Ishikawa (cell line): ENCODE measurements at regions not wholly inside any gene's neighbourhood (a gene's known extent, or its start where the extent isn't known, plus 50 kb on each side); places are given as distances from the start of the nearest gene placed in this dataset.

Source experiments
- CEBPB ChIP-seq: IDR thresholded peaks from 2 replicates; pipeline ENCODE4 v1.6.1; 2012
- CREB1 ChIP-seq: IDR thresholded peaks from 2 replicates; pipeline ENCODE4 v1.6.1; 2012; ENCODE audit warnings: low read depth
- EGR1 ChIP-seq: IDR thresholded peaks from 2 replicates; pipeline ENCODE4 v1.6.1; 2012
- EP300 ChIP-seq: IDR thresholded peaks from 2 replicates; pipeline ENCODE4 v1.6.1; 2012; ENCODE audit warnings: borderline replicate concordance
- FOXM1 ChIP-seq: IDR thresholded peaks from 2 replicates; pipeline ENCODE4 v1.6.1; 2012; ENCODE audit warnings: low read depth, borderline replicate concordance
- NFIC ChIP-seq: IDR thresholded peaks from 2 replicates; pipeline ENCODE4 v1.6.1; 2012
- RAD21 ChIP-seq: IDR thresholded peaks from 2 replicates; pipeline ENCODE4 v1.6.1; 2012; ENCODE audit warnings: low read depth
- TAF1 ChIP-seq: IDR thresholded peaks from 2 replicates; pipeline ENCODE4 v1.6.1; 2012; ENCODE audit warnings: low read depth, mild to moderate bottlenecking
- TCF12 ChIP-seq: IDR thresholded peaks from 2 replicates; pipeline ENCODE4 v1.6.1; 2012; ENCODE audit warnings: low read depth
- TEAD4 ChIP-seq: IDR thresholded peaks from 2 replicates; pipeline ENCODE4 v1.6.1; 2012
- YY1 ChIP-seq: IDR thresholded peaks from 2 replicates; pipeline ENCODE4 v1.6.1; 2012; ENCODE audit warnings: low read depth
- ZBTB7A ChIP-seq: IDR thresholded peaks from 2 replicates; pipeline ENCODE4 v1.6.1; 2012; ENCODE audit warnings: low read depth
- TF ChIP-seq, protein P1 (sequence below): IDR thresholded peaks from 2 replicates; pipeline ENCODE4 v1.6.1; 2012; ENCODE audit warnings: low read depth, mild to moderate bottlenecking
- TF ChIP-seq, protein P2 (sequence below): IDR thresholded peaks from 2 replicates; pipeline ENCODE4 v1.6.1; 2012
- TF ChIP-seq, protein P3 (sequence below): IDR thresholded peaks from 2 replicates; pipeline ENCODE4 v1.6.1; 2012

- no peak for TF ChIP-seq TEAD4
- TF ChIP-seq RAD21, result no peak
- TF ChIP-seq NFIC, result peak; percentile 48; the same call in 1 of the 2 replicates
Measured at GRCh38 chr2:57965219-57965618, 81.4 kb upstream of the VRK2 start.

GRCh38 chr2:57965961-57966360 lies 80.6 kb upstream of the VRK2 start:
- TF ChIP-seq TCF12 (no peak), RAD21 (no peak), EGR1 (no peak), TAF1 (no peak), TEAD4 (no peak), CEBPB (no peak), NFIC (no peak), EP300 (no peak), YY1 (no peak), CREB1 (no peak)
- TF ChIP-seq, protein P1, sequence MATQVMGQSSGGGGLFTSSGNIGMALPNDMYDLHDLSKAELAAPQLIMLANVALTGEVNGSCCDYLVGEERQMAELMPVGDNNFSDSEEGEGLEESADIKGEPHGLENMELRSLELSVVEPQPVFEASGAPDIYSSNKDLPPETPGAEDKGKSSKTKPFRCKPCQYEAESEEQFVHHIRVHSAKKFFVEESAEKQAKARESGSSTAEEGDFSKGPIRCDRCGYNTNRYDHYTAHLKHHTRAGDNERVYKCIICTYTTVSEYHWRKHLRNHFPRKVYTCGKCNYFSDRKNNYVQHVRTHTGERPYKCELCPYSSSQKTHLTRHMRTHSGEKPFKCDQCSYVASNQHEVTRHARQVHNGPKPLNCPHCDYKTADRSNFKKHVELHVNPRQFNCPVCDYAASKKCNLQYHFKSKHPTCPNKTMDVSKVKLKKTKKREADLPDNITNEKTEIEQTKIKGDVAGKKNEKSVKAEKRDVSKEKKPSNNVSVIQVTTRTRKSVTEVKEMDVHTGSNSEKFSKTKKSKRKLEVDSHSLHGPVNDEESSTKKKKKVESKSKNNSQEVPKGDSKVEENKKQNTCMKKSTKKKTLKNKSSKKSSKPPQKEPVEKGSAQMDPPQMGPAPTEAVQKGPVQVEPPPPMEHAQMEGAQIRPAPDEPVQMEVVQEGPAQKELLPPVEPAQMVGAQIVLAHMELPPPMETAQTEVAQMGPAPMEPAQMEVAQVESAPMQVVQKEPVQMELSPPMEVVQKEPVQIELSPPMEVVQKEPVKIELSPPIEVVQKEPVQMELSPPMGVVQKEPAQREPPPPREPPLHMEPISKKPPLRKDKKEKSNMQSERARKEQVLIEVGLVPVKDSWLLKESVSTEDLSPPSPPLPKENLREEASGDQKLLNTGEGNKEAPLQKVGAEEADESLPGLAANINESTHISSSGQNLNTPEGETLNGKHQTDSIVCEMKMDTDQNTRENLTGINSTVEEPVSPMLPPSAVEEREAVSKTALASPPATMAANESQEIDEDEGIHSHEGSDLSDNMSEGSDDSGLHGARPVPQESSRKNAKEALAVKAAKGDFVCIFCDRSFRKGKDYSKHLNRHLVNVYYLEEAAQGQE, result no peak
- TF ChIP-seq, protein P2, sequence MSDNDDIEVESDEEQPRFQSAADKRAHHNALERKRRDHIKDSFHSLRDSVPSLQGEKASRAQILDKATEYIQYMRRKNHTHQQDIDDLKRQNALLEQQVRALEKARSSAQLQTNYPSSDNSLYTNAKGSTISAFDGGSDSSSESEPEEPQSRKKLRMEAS, result no peak
- TF ChIP-seq, protein P3, sequence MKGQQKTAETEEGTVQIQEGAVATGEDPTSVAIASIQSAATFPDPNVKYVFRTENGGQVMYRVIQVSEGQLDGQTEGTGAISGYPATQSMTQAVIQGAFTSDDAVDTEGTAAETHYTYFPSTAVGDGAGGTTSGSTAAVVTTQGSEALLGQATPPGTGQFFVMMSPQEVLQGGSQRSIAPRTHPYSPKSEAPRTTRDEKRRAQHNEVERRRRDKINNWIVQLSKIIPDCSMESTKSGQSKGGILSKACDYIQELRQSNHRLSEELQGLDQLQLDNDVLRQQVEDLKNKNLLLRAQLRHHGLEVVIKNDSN, result no peak

DNA sequence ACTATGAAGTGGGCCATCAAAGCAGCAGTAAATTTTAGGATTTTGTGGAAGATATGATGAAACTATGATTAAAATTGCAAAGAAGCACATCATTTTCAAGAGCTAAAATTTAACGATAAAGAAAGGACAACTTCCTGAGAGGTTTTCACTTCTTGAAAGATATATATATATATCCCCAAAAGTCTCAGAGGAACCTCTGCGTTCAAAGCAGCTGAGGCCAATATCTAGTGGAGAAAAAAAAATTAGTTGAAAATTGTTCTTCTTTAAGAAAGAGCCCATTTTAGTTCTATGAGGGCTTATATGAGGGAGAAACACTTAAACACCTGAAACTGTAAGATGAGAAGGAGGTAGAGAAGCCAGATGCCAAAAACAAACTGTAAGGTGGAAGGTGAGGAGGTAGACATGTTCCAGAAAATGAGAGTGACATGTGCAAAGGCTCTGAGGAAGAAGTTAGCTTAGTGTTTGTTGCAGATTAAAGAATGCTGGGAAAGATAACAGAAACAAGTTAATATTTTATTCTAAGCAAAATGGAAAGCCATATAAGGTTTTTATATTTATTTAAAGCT lies 72.9 kb upstream of the VRK2 start:
- no peak for TF ChIP-seq NFIC
- TF ChIP-seq TCF12, result no peak
- TF ChIP-seq, protein P3, result no peak
- TF ChIP-seq YY1, result no peak
- TF ChIP-seq RAD21, result no peak

- no peak for TF ChIP-seq NFIC
- no peak for TF ChIP-seq TAF1
- no peak for TF ChIP-seq EGR1
- TF ChIP-seq YY1, result no peak
- TF ChIP-seq TCF12, result no peak
- no peak for TF ChIP-seq CEBPB
- TF ChIP-seq FOXM1, result no peak
- no peak for TF ChIP-seq ZBTB7A
- no peak for TF ChIP-seq EP300
- no peak for TF ChIP-seq CREB1
- no peak for TF ChIP-seq TEAD4
Measured at GRCh38 chr2:57979158-57979557, 67.4 kb upstream of the VRK2 start.

GRCh38 chr2:57981083-57981768 lies 65.4 kb upstream of the VRK2 start:
- no peak for TF ChIP-seq TAF1
- no peak for TF ChIP-seq CEBPB
- TF ChIP-seq EP300, result no peak
- no peak for TF ChIP-seq ZBTB7A
- TF ChIP-seq, protein P2, result no peak
- TF ChIP-seq, protein P3, result no peak
- no peak for TF ChIP-seq CREB1
- TF ChIP-seq EGR1, result no peak
- TF ChIP-seq, protein P1, result no peak
- no peak for TF ChIP-seq RAD21
- no peak for TF ChIP-seq NFIC
- no peak for TF ChIP-seq YY1
- no peak for TF ChIP-seq FOXM1
- no peak for TF ChIP-seq TCF12
